K562 (cell line): ENCODE measurements at regions not wholly inside any gene's neighbourhood (a gene's known extent, or its start where the extent isn't known, plus 50 kb on each side); places are given as distances from the start of the nearest gene placed in this dataset.

ENCODE experiments used
- CTCF ChIP-seq, 3 experiments: IDR thresholded peaks in 2 of 3; conservative IDR thresholded peaks in 1 of 3; 2 replicates each; pipeline ENCODE4 v1.5.1; 2011 to 2012; ENCODE audit warnings: low read length in 3 of 3, mild to moderate bottlenecking in 3 of 3, control low read depth in 2 of 3, improper control_type of control experiment in 1 of 3, inconsistent platforms in 1 of 3, low read depth in 1 of 3, mixed read lengths in 1 of 3, moderate library complexity in 1 of 3; ENCODE audit not compliant: insufficient read depth in 2 of 3
- EGR1 ChIP-seq: fragments of 450-650 bp; conservative IDR thresholded peaks from 2 replicates; pipeline ENCODE4 v1.6.1; 2017; ENCODE audit warnings: mild to moderate bottlenecking
- FIP1L1 ChIP-seq: fragments of 200-400 bp; formaldehyde crosslinking; IDR thresholded peaks from 2 replicates; pipeline ENCODE4 v1.6.1; 2018; ENCODE audit warnings: mild to moderate bottlenecking, low read depth, low read length; ENCODE audit not compliant: poor library complexity, severe bottlenecking
- JUN ChIP-seq, 2 experiments: sonication (generic) in 1 of 2; formaldehyde crosslinking in 1 of 2; IDR thresholded peaks; 2 replicates each; pipeline versions ENCODE4 v1.6.1 to v1.8.0; 2012 to 2022; ENCODE audit warnings: borderline replicate concordance in 2 of 2, mild to moderate bottlenecking in 2 of 2, improper control_type of control experiment in 1 of 2, low read depth in 1 of 2, low read length in 1 of 2, missing genetic modification reagents in 1 of 2
- MAFF ChIP-seq: IDR thresholded peaks from 2 replicates; pipeline ENCODE4 v1.6.1; 2012; ENCODE audit warnings: low read length, improper control_type of control experiment
- NRF1 ChIP-seq, 2 experiments: fragments of 450-650 bp; IDR thresholded peaks in 1 of 2; conservative IDR thresholded peaks in 1 of 2; 2 replicates each; pipeline ENCODE4 v1.6.1; 2014; ENCODE audit warnings: mild to moderate bottlenecking in 2 of 2
- PURB ChIP-seq: sonication (generic); formaldehyde crosslinking; IDR thresholded peaks from 2 replicates; pipeline ENCODE4 v1.9.0; 2021; ENCODE audit warnings: low read depth, mild to moderate bottlenecking, missing genetic modification reagents
- TRIM28 ChIP-seq: fragments of 450-650 bp; IDR thresholded peaks from 2 replicates; pipeline ENCODE4 v1.6.1; 2017
- ZBTB40 ChIP-seq, 2 experiments: fragments of 450-650 bp in 1 of 2; sonication (generic) in 1 of 2; formaldehyde crosslinking in 1 of 2; IDR thresholded peaks; 2 replicates each; pipeline versions ENCODE4 v1.7.1 to v1.9.0; 2016 to 2022; ENCODE audit warnings: inconsistent platforms in 1 of 2, mild to moderate bottlenecking in 1 of 2, missing genetic modification reagents in 1 of 2

- TF ChIP-seq FIP1L1 (no peak), MAFF (no peak), ZBTB40 (IDR thresholded peaks at IDR 0.05) (no peak), ZBTB40 (CRISPR knock-in tag; IDR thresholded peaks at IDR 0.05) (no peak), NRF1 (conservative IDR thresholded peaks at IDR 0.05 in 1 of 2, IDR thresholded peaks at IDR 0.05 in 1 of 2) (no peak), PURB (CRISPR knock-in tag) (no peak), EGR1 (0 out of 2 replicates have a peak, but pooled peaks have one; percentile 1), CTCF (IDR thresholded peaks at IDR 0.05 in 2 of 3, conservative IDR thresholded peaks at IDR 0.05 in 1 of 3; ENCODE audit: insufficient read depth in 2 of 3, low read depth in 1 of 3, low read length in 3 of 3) (no peak), TRIM28 (no peak), JUN (IDR thresholded peaks at IDR 0.05; ENCODE audit: borderline replicate concordance, low read depth, low read length) (no peak), JUN (CRISPR knock-in tag; IDR thresholded peaks at IDR 0.05; ENCODE audit: borderline replicate concordance) (no peak)
Measured at GRCh38 chr4:3615386-3616286, 83.4 kb upstream of the LRPAP1 start.
